Lung (tissue), 11 donors: ENCODE measurements at regions not wholly inside any gene's neighbourhood (a gene's known extent, or its start where the extent isn't known, plus 50 kb on each side); places are given as distances from the start of the nearest gene placed in this dataset.

Source experiments
- ATAC-seq: fragments of 200-7000 bp; cut with Tn5 transposase; one replicate; pipeline ENCODE4 v1.9.1; 2020; ENCODE audit warnings: moderate number of reproducible peaks; ENCODE audit not compliant: insufficient read depth, low FRiP score
- DNase-seq, 3 donors: peaks; one replicate each; pipeline ENCODE4 v3.0.0-alpha.2; 2013 to 2017
- H3K27ac ChIP-seq, 2 donors: one replicate each; pipeline ENCODE4 v1.5.1; 2013; ENCODE audit warnings: mild to moderate bottlenecking in 2 of 2, moderate library complexity in 2 of 2, control low read depth in 1 of 2, inconsistent platforms in 1 of 2, low read depth in 1 of 2, low read length in 1 of 2
- H3K27me3 ChIP-seq, 3 donors: one replicate each; pipeline ENCODE4 v1.5.1; 2013; ENCODE audit warnings: low read length in 2 of 3; ENCODE audit not compliant: control insufficient read depth in 3 of 3, insufficient read depth in 3 of 3
- H3K36me3 ChIP-seq, 4 donors: one replicate each; pipeline ENCODE4 v1.5.1; 2013; ENCODE audit warnings: low read length in 4 of 4, mild to moderate bottlenecking in 1 of 4, moderate library complexity in 1 of 4; ENCODE audit not compliant: control insufficient read depth in 4 of 4, insufficient read depth in 4 of 4
- H3K4me1 ChIP-seq, 5 donors: one replicate each; pipeline ENCODE4 v1.5.1; 2013; ENCODE audit warnings: low read length in 5 of 5, mild to moderate bottlenecking in 2 of 5, moderate library complexity in 1 of 5; ENCODE audit not compliant: control insufficient read depth in 5 of 5, insufficient read depth in 5 of 5
- H3K4me3 ChIP-seq: one replicate; pipeline ENCODE4 v1.5.1; 2013; ENCODE audit warnings: mild to moderate bottlenecking, control low read depth, moderate library complexity
- H3K9ac ChIP-seq, 2 donors: one replicate each; pipeline ENCODE4 v1.5.1; 2013; ENCODE audit warnings: low read length in 2 of 2, control low read depth in 1 of 2; ENCODE audit not compliant: insufficient read depth in 1 of 2
- H3K9me3 ChIP-seq, 4 donors: one replicate each; pipeline ENCODE4 v1.5.1; 2013; ENCODE audit warnings: low read length in 3 of 4, mild to moderate bottlenecking in 1 of 4, moderate library complexity in 1 of 4; ENCODE audit not compliant: control insufficient read depth in 4 of 4, insufficient read depth in 3 of 4
- CTCF ChIP-seq: IDR thresholded peaks from 2 replicates; pipeline ENCODE4 v1.5.1; 2012; ENCODE audit warnings: mild to moderate bottlenecking; ENCODE audit errors: control extremely low read depth, extremely low read depth
- WGBS, 2 donors: extraction: QIAGEN DNeasy Blood & Tissue Kit; methylation state at CpG; one replicate each; pipeline ENCODE4 v1.1.7; 2013; 5-methylcytosine and 5-hydroxymethylcytosine counted together
- donor health status: control.
- donor health status: control.
- donor health status: Bipolar disorder and iron deficiency.
- donor health status: healthy.
- donor health status: DM: yes; HTN: yes; CAD: no.

- Histone ChIP-seq H3K36me3 (no peaks in the 10 kb centered on the region), H3K27ac (peak overlapping the region in 1 of 2 donors; percentile 48), H3K9ac (no peak overlapping the region), H3K4me1 (peaks cover 0 to 7% (median under 1%) of the 10 kb centered on the region in 5 donors), H3K4me3 (no peak overlapping the region), H3K9me3 (peaks cover 0 to 4% (median 0%) of the 10 kb centered on the region in 4 donors), H3K27me3 (no peaks in the 10 kb centered on the region)
- WGBS, 2 donors = 96 to 97% methylated on average over 5 of the region's 5 CpGs
- no peak for ATAC-seq
- no peak for DNase-seq
- TF ChIP-seq CTCF = no peak
Observed at GRCh38 chr6:15796844-15797243, 134.0 kb upstream of the DTNBP1 start.

GRCh38 chr6:15796130-15796771, 133.4 kb upstream of the DTNBP1 start:
- Histone ChIP-seq H3K36me3 (no peaks in the 10 kb centered on the region), H3K9me3 (peaks cover 0 to 4% (median 0%) of the 10 kb centered on the region in 4 donors), H3K27ac (peak overlapping the region in 1 of 2 donors; percentile 51), H3K9ac (no peak overlapping the region), H3K4me1 (peaks cover 0 to 7% (median 3%) of the 10 kb centered on the region in 5 donors), H3K27me3 (no peaks in the 10 kb centered on the region), H3K4me3 (no peak overlapping the region)
- WGBS, 2 donors = 84 to 89% methylated on average over 7 of the region's 7 CpGs
- DNase-seq (peak in 2 of 3 donors; percentile 24 to 62), ATAC-seq (no peak)
- no peak for TF ChIP-seq CTCF

- H3K27ac ChIP-seq = no peak overlapping the region
- ATAC-seq = no peak
- peaks cover 0 to 4% (median 0%) of the 10 kb centered on the region in 4 donors for H3K9me3 ChIP-seq
- H3K9ac ChIP-seq = no peak overlapping the region
- H3K4me1 ChIP-seq = peaks cover 0 to 7% (median 6%) of the 10 kb centered on the region in 5 donors
- no peak overlapping the region for H3K4me3 ChIP-seq
- no peak for TF ChIP-seq CTCF
- peak in 1 of 3 donors; percentile 5 for DNase-seq
- H3K36me3 ChIP-seq = no peaks in the 10 kb centered on the region
- H3K27me3 ChIP-seq = no peaks in the 10 kb centered on the region
Observed at GRCh38 chr6:15793826-15794225, 131.0 kb upstream of the DTNBP1 start.

GRCh38 chr6:15793288-15793687, 130.5 kb upstream of the DTNBP1 start:
- Histone ChIP-seq H3K4me3 (no peak overlapping the region), H3K4me1 (peaks cover 0 to 7% (median 6%) of the 10 kb centered on the region in 5 donors), H3K9me3 (peaks cover 0 to 2% (median 0%) of the 10 kb centered on the region in 4 donors), H3K9ac (no peak overlapping the region), H3K36me3 (no peaks in the 10 kb centered on the region), H3K27ac (no peak overlapping the region), H3K27me3 (no peaks in the 10 kb centered on the region)
- DNase-seq (no peak), ATAC-seq (no peak)
- 81 to 91% methylated on average over 4 of the region's 4 CpGs for WGBS, 2 donors
- TF ChIP-seq CTCF = no peak
